Stimulated activated CD8-positive, alpha-beta memory T cell treated with anti-CD3 and anti-CD28 coated beads, Interleukin-7, amount 100 ng/mL, for 4 hours (primary cell): ENCODE measurements at regions not wholly inside any gene's neighbourhood (a gene's known extent, or its start where the extent isn't known, plus 50 kb on each side); places are given as distances from the start of the nearest gene placed in this dataset.
"Not testable (repeated sequence)": the region's sequence is repeated elsewhere in the genome, so short reads cannot be mapped to it uniquely, and the experiment has no call there.

Source experiments
- DNase-seq, 2 donors: peaks; one replicate each; pipeline ENCODE4 v3.0.0-alpha.2; 2020; ENCODE audit warnings: low read depth in 2 of 2

DNA sequence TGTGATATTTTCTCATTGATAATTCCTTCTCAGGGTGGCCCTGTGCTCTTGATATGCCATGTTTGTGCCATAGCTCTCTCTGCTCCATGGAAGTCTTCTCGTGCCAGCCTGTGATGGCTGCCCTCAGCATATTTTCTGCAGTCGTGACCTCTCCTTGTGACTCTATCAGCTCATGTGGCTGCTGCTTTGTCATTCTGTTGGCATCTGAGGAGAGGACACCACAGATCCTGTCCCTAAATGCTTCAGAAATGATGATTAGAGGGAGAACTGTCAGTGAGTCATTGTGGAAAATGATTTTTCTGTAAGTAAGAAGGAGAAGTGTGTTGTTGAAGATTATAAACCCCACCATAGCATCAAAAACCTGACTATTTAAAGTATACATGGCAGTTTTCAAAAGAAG is 286.0 kb downstream of the ADGRL2 start:
- no peak for DNase-seq

DNA sequence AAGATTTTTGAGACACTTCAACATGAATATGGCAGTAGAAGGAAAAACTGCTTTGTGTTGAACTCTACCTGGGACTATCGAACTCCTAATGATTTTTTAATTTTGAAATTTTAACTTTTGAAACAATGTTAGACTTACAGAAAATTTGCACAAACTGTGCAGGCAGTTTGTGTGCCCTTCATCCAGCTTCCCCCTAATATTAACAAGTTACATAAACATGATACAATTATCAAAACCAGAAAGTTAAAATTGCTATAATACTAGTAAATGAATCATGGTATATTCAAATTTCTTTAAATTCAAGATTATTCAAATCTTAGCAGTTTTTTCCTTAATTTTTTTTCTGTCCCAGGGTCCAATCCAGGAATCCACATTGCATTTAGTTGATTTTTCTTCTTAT is 278.9 kb downstream of the ADGRL2 start:
- no peak for DNase-seq

- no peak for DNase-seq
Observed at GRCh38 chr1:82073659-82074058, 272.9 kb downstream of the ADGRL2 start.

- no peak for DNase-seq
Observed at GRCh38 chr1:82073071-82073470, 272.3 kb downstream of the ADGRL2 start.

DNA sequence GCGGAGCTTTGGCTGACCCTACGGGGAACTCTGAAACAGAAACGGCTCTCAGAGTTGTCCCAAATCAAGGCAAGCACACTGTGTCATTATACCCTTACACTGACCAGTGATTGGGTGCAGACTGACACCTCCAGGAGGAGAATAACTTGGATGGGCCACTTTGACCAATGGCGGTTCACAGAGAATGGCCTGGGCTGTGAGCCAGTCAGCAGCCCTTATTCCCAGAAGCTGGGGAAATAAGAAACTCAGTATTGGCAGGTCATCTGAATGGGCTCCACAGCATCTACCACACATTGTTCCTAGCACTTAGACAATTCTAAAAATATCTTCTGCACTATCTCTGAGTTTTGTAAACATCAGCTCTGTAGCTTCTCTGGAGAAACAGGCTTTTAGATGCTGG is 265.2 kb downstream of the ADGRL2 start:
- no peak for DNase-seq

GRCh38 chr1:82064691-82065090 is 264.0 kb downstream of the ADGRL2 start:
- DNase-seq, result no peak

DNA sequence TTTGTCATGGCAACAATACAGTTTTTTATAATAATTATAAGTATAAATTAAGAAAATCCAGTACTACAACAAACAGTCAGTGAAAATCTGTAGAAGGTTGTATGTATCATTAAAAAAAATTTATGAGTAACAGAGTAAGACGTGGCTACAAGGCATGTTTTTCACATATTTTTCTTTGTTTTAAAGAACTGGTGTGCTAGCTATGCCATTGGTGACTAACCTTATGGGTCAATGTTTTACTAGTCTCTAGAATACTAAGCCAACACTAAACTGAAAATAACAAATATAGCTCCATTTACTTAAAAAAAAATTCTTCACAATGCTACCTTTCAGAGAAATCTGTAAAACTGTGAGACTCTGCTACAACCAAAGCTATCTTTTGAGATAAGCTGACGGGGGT is 261.5 kb downstream of the ADGRL2 start:
- no peak for DNase-seq

DNA sequence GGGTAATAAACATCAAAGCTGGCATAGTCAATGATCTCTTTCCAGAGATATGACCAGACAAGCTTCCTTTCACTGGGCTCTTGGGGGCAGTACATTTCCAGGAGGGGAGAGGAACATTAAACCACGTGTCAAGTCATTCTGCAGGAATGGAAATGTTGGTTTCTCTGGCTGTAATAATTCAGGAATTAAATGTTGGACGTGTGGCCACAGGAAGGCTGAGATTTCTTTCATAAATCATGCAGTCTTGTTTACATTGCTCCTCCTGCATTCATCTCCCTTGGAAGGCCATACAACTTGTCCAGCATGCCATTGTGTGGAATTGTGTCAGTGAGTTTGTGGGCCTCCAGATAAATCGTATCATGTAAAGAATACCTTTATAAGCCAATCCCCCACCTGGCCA is 259.2 kb downstream of the ADGRL2 start:
- DNase-seq, result no peak

- DNase-seq, result no peak
Observed at GRCh38 chr1:82057011-82057410, 256.3 kb downstream of the ADGRL2 start.

GRCh38 chr1:82055375-82055774 is 254.6 kb downstream of the ADGRL2 start:
- not testable (repeated sequence) for DNase-seq

- DNase-seq, result no peak
Observed at GRCh38 chr1:82052563-82052962, 251.8 kb downstream of the ADGRL2 start.

GRCh38 chr1:82048596-82048995 is 247.9 kb downstream of the ADGRL2 start:
- no peak for DNase-seq

- no peak for DNase-seq
Observed at GRCh38 chr1:82045221-82045620, 244.5 kb downstream of the ADGRL2 start.

- DNase-seq, result no peak
Observed at GRCh38 chr1:82044536-82044935, 243.8 kb downstream of the ADGRL2 start.

DNA sequence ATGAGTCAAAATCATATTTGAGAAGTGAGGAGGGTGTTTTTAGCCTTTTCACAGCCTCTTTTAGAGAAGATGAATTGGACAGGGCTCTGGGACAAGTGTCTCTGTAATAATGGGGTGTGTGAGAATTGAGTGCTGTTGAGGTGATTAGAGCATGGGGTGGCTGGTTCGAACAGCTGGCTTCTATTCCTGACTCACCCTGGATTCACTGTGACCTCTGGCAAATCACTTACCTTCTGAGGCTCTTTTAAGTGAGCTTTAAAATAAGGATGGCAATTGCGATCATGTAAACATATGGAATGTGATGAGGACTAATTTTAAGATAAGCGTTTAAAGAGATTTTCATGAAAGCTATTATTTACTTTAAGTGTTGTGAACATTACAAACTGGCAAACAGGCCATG is 243.4 kb downstream of the ADGRL2 start:
- DNase-seq, result no peak

GRCh38 chr1:82042306-82043060 is 241.7 kb downstream of the ADGRL2 start:
- no peak for DNase-seq
